HG02970 (cell line): ENCODE measurements at regions not wholly inside any gene's neighbourhood (a gene's known extent, or its start where the extent isn't known, plus 50 kb on each side); places are given as distances from the start of the nearest gene placed in this dataset.

ENCODE experiments used
- ATAC-seq: cut with Tn5 transposase; IDR thresholded peaks from one replicate; pipeline ENCODE4 v1.9.1; 2021; ENCODE audit warnings: mild to moderate bottlenecking, moderate library complexity, moderate number of reproducible peaks; ENCODE audit not compliant: unreplicated experiment, low FRiP score

DNA sequence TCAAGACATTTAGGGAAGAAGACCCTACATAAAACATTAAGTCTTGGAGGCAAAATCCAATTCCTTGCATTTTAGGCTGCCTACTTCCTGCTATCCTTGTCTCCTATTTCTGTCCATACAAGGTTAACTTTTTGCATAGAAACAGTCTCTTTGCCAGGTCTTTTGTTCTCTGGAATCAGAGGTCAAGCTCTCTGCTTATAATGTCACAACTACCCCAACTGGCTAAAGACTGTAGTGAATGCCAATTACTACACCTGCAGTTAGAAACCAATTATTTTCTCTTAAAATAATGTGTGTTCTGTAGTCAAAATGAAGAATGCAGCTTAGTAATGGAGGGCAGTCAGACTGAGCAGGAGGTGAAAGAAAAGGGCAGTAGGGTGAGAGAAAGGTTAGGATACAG is 856.2 kb downstream of the TUSC7 start:
- no peak for ATAC-seq

GRCh38 chr3:117566926-117567325 is 857.3 kb downstream of the TUSC7 start:
- no peak for ATAC-seq

DNA sequence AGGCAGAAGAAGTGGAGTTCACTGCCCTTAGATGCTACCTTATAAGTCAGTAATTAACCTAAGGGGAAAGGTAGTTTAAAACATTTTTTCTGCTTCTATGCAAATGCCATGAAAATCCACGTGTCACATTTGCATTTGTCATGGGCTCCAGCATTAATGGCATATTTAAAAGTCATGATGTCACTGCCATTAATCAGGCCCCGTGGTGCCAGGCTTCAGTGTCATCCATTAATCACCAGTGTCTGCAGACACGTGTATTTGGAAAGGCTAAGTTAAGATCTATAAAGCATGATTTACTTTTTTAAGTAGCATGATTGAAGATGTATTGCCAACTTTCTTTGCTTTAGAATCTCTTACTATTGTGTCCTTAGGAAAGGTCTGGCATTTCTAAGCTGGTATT is 857.8 kb downstream of the TUSC7 start:
- ATAC-seq, result no peak

- no peak for ATAC-seq
Measured at GRCh38 chr3:117567906-117568305, 858.3 kb downstream of the TUSC7 start.

DNA sequence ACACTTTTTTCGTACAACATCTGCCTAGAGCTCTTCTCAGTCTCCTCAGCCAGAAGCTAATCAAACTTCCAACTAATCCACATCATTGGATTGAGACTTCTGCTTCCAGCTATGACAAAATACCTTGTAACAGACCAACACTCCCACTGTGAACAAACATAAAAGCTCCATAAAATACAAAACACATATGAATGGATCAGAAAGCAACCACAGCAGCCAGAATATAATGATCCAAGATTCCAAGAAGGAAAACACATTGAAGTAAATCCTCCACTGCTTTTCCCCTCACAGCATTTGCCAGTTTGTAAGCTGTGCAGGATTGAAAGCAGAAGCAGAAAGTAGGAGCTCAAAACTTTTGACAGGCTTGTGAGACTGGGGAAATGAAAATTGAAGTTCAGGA is 863.2 kb downstream of the TUSC7 start:
- no peak for ATAC-seq

GRCh38 chr3:117580806-117581205 is 871.2 kb downstream of the TUSC7 start:
- no peak for ATAC-seq

DNA sequence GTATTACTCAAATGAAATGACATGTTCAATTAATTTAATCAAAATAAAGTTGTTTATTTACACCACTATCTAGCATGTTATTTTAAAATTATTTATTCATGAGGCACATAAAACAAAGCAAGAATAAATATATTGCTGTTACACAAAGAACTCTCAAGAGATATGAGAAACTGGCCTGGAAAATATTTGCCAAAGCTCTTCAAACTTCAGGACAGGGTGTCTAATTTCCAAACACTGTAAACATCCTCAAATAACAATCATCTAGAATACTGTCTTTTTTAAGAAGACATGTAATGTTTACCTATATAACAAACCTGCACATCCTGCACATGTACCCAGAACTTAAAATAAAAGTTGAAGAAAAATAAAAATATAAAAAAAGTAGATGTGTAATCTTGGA is 876.6 kb downstream of the TUSC7 start:
- ATAC-seq, result no peak

DNA sequence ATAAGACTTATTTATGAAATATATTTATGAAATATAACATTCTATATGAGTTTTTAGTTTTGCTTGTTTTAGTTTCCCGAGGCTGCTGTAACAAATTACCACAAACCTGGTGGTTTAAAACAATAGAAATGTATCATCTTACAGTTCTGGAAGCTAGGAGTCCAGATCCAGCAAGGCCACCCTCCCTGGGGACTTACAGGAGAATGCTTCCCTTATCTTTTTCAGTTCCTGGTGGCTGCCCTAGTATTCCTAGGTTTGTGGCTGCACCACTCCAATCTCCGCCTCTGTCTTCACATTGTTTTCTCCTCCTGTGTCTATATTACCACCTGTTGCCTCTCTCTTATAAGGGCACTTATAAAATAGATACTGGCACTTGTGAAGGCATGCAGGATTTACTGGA is 877.8 kb downstream of the TUSC7 start:
- no peak for ATAC-seq

DNA sequence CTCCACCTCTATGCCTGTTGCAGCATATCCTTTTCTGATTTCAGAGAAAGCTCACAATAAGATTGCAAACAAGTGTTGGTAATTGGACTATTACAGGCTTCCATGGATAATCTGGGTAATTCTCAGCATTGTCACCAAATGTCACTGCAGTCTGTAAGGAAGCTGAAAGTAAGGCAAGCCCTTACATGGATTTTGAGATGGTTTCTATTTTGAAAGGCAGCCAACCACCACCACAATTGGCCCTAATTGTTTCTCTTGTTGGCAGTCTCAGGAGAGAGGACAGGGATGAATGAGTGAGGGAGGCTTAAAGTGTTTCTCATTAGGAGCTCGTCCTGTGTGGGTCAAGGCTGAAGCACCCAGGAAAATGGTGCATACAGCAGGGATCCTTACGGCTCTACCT is 879.9 kb downstream of the TUSC7 start:
- no peak for ATAC-seq

DNA sequence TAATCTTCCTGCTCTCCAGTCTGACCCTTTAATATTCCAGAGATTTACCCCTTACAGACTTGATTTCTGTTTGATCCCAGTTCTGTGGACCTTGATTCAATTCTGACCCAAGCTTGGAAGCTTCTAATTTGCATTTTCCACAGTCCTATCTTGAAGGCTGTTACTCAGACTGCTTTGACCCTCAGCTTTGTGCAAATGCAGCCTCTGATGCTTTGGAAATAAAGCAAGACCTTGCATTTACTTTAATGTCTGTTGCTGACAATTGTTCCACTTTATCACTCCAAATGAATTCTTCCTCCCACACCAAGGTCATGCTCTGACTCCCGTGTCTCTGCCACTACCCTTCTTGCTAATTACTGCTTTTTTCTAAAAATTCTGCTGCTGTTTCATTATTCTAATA is 886.0 kb downstream of the TUSC7 start:
- ATAC-seq, result no peak

GRCh38 chr3:117596503-117596902 is 886.9 kb downstream of the TUSC7 start:
- no peak for ATAC-seq

DNA sequence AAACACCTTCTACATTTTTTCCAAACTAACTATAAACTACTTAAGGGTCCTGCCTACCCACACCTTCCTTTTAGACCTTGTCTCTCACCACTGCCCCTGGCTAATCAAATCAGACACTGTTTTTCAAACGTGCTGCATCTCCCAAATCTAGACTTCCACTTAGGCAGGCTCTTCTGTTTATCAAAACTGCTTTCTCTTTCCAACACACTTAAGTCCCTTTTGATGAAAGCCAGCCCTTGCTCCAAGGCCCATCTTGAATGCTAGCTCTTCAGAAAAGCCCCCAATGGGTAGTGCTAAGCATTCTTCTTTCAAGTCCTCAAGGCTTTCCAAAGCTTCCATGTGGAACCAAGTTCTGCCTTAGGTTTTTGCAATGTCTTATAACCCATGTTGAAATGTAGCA is 888.3 kb downstream of the TUSC7 start:
- no peak for ATAC-seq

GRCh38 chr3:117600112-117600511 is 890.5 kb downstream of the TUSC7 start:
- no peak for ATAC-seq

- no peak for ATAC-seq
Measured at GRCh38 chr3:117600666-117601065, 891.1 kb downstream of the TUSC7 start.

- ATAC-seq, result no peak
Measured at GRCh38 chr3:117602058-117602644, 892.6 kb downstream of the TUSC7 start.

DNA sequence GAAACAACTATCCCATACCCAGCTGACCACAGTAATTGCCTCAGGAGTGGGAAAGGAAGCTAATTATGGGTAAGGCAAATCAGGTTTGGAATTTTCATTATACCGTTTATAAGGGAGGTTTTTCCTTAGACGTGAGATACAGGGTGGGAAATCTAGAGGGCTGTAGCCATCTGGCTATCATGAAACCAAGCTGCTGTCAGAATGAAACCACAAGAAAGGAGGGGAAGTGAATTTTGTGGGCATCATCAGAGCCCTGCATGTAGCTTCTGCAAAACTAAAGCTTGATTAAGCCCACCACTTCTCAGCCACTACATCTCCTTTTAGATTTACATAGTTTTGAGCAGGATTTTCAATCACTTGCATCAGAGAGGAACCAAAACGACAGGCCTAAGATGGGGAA is 893.5 kb downstream of the TUSC7 start:
- no peak for ATAC-seq

DNA sequence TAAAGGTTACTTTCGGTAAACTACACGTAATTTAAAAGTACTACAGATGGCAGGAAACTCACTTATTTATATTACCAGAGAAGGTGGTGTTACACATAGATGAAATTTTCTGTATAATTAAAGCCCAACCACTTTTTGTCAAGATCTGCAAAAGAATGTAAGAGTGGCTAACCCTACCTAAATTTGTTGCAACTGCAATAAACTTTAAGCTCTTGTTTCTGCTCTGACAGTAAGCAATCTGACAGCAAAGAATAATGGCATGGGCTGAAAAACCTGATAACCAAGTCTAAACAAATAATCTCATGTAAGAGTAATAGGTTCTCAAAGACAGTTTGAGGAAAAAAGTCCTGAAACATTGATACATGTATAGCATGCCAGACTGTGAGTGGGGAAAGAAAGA is 897.3 kb downstream of the TUSC7 start:
- ATAC-seq, result no peak

DNA sequence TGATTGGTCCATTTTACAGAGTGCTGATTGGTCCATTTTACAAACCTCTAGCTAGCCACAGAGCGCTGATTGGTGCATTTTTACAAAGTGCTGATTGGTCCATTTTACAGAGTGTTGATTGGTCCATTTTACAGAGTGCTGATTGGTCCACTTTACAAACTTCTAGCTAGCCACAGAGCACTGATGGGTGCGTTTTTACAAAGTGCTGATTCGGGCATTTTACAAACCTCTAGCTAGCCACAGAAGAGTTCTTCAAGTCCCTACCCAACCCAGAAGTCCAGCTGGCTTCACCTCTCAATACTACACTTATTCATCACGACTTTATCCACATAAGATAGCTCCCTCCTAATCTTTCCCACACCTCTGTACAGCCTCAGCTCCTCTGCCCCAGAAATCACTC is 899.8 kb downstream of the TUSC7 start:
- ATAC-seq, result no peak

- no peak for ATAC-seq
Measured at GRCh38 chr3:117610156-117610555, 900.6 kb downstream of the TUSC7 start.

DNA sequence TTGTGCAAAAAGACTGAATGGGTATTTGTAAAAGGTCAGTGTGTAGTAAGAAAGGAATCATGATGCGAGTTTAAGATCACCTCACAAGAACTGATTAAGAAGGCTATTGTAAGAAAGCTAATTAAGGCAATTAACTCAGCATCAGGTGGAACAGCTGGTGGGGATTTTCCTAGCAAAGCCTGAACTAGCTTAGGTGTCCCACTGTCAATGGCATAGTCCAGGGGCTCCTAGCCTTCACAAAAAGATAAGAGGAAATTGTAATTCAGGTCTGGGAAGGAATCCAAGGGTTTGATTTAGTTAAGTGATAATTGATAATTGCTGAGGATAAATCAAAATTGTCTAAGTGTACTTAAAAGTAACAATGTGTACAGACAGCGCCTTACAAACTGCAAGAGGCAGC is 901.6 kb downstream of the TUSC7 start:
- ATAC-seq, result no peak

GRCh38 chr3:117616227-117616626 is 906.6 kb downstream of the TUSC7 start:
- ATAC-seq, result no peak

DNA sequence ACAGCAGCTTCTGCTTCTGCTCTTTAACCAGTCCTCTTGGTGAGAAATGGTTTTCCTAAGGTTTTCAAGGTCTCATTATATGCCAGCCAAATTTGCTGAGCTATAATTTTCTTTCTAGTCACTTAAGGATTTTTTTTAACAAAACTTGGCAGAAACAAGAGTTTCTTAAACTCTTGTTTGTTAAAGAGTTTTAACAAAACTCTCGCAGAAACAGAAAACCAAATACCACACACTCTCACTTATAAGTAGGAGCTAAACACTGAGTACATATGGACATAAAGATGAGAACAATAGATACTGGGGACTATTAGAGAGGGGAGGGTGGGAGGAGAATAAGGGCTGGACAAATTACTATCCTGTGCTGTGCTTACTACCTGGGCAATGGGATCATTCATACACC is 908.3 kb downstream of the TUSC7 start:
- no peak for ATAC-seq

DNA sequence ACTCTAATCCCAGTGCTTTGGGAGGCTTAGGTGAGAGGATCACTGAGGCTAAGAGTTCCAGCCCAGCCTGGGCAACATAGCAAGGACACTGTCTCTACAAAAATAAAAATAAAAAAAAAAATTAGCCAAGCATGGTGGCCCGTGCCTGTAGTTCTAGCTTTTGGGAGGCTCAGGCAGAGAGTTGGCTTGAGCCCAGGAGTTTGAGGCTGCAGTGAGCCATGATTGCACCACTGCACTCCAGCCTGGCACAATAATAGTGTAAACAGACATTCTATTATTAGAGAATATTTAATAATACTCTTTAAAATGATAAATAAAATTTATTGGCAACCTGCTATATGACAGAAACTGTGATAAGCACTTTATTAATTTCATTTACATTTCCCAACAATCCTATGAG is 908.9 kb downstream of the TUSC7 start:
- ATAC-seq, result no peak
